CD4-positive, alpha-beta T cell (primary cell): ENCODE measurements at regions not wholly inside any gene's neighbourhood (a gene's known extent, or its start where the extent isn't known, plus 50 kb on each side); places are given as distances from the start of the nearest gene placed in this dataset.
"Not testable (repeated sequence)": the region's sequence is repeated elsewhere in the genome, so short reads cannot be mapped to it uniquely, and the experiment has no call there.

Experiments
- ATAC-seq: fragments of 200-7000 bp; cut with Tn5 transposase; one replicate; pipeline ENCODE4 v1.10.0; 2022; ENCODE audit warnings: mild to moderate bottlenecking; ENCODE audit not compliant: poor library complexity
- CTCF ChIA-PET: fragments of 350-600 bp; sonication (Branson Sonifier 250); formaldehyde crosslinking; loops from one replicate; lab custom pipeline; 2021; ENCODE audit warnings: antibody characterized with exemption, inconsistent platforms; lab: Charles Lee
- POLR2A ChIA-PET: fragments of 350-600 bp; sonication (Branson Sonifier 250); formaldehyde crosslinking; loops from one replicate; lab custom pipeline; 2021; ENCODE audit warnings: antibody characterized with exemption, inconsistent platforms; lab: Charles Lee
- DNase-seq, 14 experiments: peaks; one replicate each; pipeline ENCODE4 v3.0.0-alpha.2; 2013 to 2020; ENCODE audit warnings: mixed read lengths in 2 of 14
- H3K27ac ChIP-seq, 2 donors: one replicate each; pipeline versions ENCODE4 v1.5.1 to v1.7.0; 2013; ENCODE audit warnings: low read length in 2 of 2, low read depth in 1 of 2, mild to moderate bottlenecking in 1 of 2
- H3K27me3 ChIP-seq, 2 experiments: 1 replicate in 1 of 2; 2 replicates in 1 of 2; pipeline versions ENCODE4 v1.6.1 to v1.7.0; 2013; ENCODE audit warnings: low read length in 2 of 2, control low read depth in 1 of 2, mild to moderate bottlenecking in 1 of 2, moderate library complexity in 1 of 2; ENCODE audit not compliant: insufficient read depth in 2 of 2, control insufficient read depth in 1 of 2
- H3K36me3 ChIP-seq: one replicate; pipeline ENCODE4 v1.6.1; 2013; ENCODE audit warnings: low read length, control low read depth; ENCODE audit not compliant: insufficient read depth
- H3K4me1 ChIP-seq: one replicate; pipeline ENCODE4 v1.6.1; 2013; ENCODE audit warnings: low read length, control low read depth; ENCODE audit not compliant: insufficient read depth
- H3K4me3 ChIP-seq: one replicate; pipeline ENCODE4 v1.5.1; 2013; ENCODE audit warnings: mild to moderate bottlenecking, low read length, moderate library complexity
- H3K9me3 ChIP-seq, 2 experiments: 1 replicate in 1 of 2; 2 replicates in 1 of 2; pipeline versions ENCODE4 v1.6.1 to v1.7.0; 2013; ENCODE audit warnings: low read length in 2 of 2, mild to moderate bottlenecking in 2 of 2, control low read depth in 1 of 2, moderate library complexity in 1 of 2; ENCODE audit not compliant: control insufficient read depth in 1 of 2, insufficient read depth in 1 of 2
- H3K27ac Mint-ChIP-seq: one replicate; pipeline ENCODE4 v1.8.0; 2020; ENCODE audit warnings: mixed read lengths
- H3K27me3 Mint-ChIP-seq: one replicate; pipeline ENCODE4 v1.8.0; 2021; ENCODE audit warnings: mixed read lengths
- H3K36me3 Mint-ChIP-seq: one replicate; pipeline ENCODE4 v1.8.0; 2021; ENCODE audit warnings: low read depth, mixed read lengths
- H3K4me1 Mint-ChIP-seq: one replicate; pipeline ENCODE4 v1.8.0; 2021; ENCODE audit warnings: low read depth, mixed read lengths
- H3K4me3 Mint-ChIP-seq: one replicate; pipeline ENCODE4 v1.8.0; 2020; ENCODE audit warnings: mild to moderate bottlenecking, mixed read lengths
- H3K9me3 Mint-ChIP-seq: one replicate; pipeline ENCODE4 v1.8.0; 2020; ENCODE audit warnings: mixed read lengths
- CTCF ChIP-seq: fragments of 200-600 bp; IDR thresholded peaks from one replicate; pipeline ENCODE4 v1.8.0; 2022; ENCODE audit warnings: antibody characterized with exemption, mild to moderate bottlenecking
- intact Hi-C, 2 experiments: fragments of 100-400 bp; cut with DNase I in 1 of 2; cut with micrococcal nuclease in 1 of 2; formaldehyde crosslinking; loops; one replicate each; pipeline versions ENCODE4 v1.15.1 to v1.9.0; 2023 to 2025; cut with DNase I, micrococcal nuclease

GRCh38 chr6:991192-991591, 298.3 kb upstream of the EXOC2 start:
- TF ChIP-seq CTCF: no peak
- Histone ChIP-seq H3K36me3 (no peaks in the 10 kb centered on the region), H3K4me3 (no peak overlapping the region), H3K4me1 (no peaks in the 10 kb centered on the region), H3K9me3 (peaks cover 0 to 5% of the 10 kb centered on the region in 2 experiments), H3K27me3 (peaks cover 3 to 15% of the 10 kb centered on the region in 2 experiments), H3K27ac (no peak overlapping the region)
- ChIA-PET CTCF (no interaction called here), POLR2A (no interaction called here)
- H3K9me3 Mint-ChIP-seq: peaks cover 5% of the 10 kb centered on the region
- no peak overlapping the region for H3K4me3 Mint-ChIP-seq
- intact Hi-C loops: no loop called here
- no peaks in the 10 kb centered on the region for H3K4me1 Mint-ChIP-seq
- no peak overlapping the region for H3K27ac Mint-ChIP-seq
- no peak for ATAC-seq
- H3K36me3 Mint-ChIP-seq: no peaks in the 10 kb centered on the region
- H3K27me3 Mint-ChIP-seq: peaks cover 66% of the 10 kb centered on the region
- no peak for DNase-seq

- Mint-ChIP-seq H3K27me3 (peaks cover 51% of the 10 kb centered on the region), H3K27ac (no peak overlapping the region), H3K9me3 (peaks cover 3% of the 10 kb centered on the region), H3K36me3 (no peaks in the 10 kb centered on the region), H3K4me1 (no peaks in the 10 kb centered on the region), H3K4me3 (no peak overlapping the region)
- Histone ChIP-seq H3K9me3 (no peaks in the 10 kb centered on the region), H3K27me3 (peaks cover 5 to 7% of the 10 kb centered on the region in 2 experiments), H3K4me1 (no peaks in the 10 kb centered on the region), H3K4me3 (no peak overlapping the region), H3K27ac (no peak overlapping the region), H3K36me3 (no peaks in the 10 kb centered on the region)
- intact Hi-C loops: no loop called here
- TF ChIP-seq CTCF: no peak
- no peak for DNase-seq
- ChIA-PET POLR2A (no interaction called here), CTCF (interaction anchor here (1.0 kb wide), 1 partner anchor 15 kb away, joined by 3 read pairs; no protein-coding TSS in a partner anchor)
- no peak for ATAC-seq
Measured at GRCh38 chr6:984031-984430, 291.1 kb upstream of the EXOC2 start.

- peaks cover 29% of the 10 kb centered on the region for H3K27me3 Mint-ChIP-seq
- POLR2A ChIA-PET: no interaction called here
Measured at GRCh38 chr6:978937-979685, 286.2 kb upstream of the EXOC2 start.

GRCh38 chr6:977226-977625, 284.3 kb upstream of the EXOC2 start:
- H3K36me3 ChIP-seq, H3K9me3 Mint-ChIP-seq, H3K36me3 Mint-ChIP-seq, H3K27me3 ChIP-seq, intact Hi-C loops, H3K4me3 ChIP-seq, H3K4me1 Mint-ChIP-seq, DNase-seq, CTCF ChIA-PET, H3K9me3 ChIP-seq, ATAC-seq, H3K4me3 Mint-ChIP-seq, H3K4me1 ChIP-seq, H3K27ac ChIP-seq, H3K27ac Mint-ChIP-seq, POLR2A ChIA-PET: not testable (repeated sequence)
- peaks cover 29% of the 10 kb centered on the region for H3K27me3 Mint-ChIP-seq

More at GRCh38 chr6:978937-979685, 286.2 kb upstream of the EXOC2 start:
- Histone ChIP-seq H3K4me1 (no peaks in the 10 kb centered on the region), H3K4me3 (no peak overlapping the region), H3K9me3 (peaks cover 0 to 9% of the 10 kb centered on the region in 2 experiments), H3K27me3 (peaks cover 0 to 6% of the 10 kb centered on the region in 2 experiments), H3K36me3 (no peaks in the 10 kb centered on the region), H3K27ac (no peak overlapping the region)
- no peaks in the 10 kb centered on the region for H3K4me1 Mint-ChIP-seq
- no peak for TF ChIP-seq CTCF
- H3K27ac Mint-ChIP-seq: no peak overlapping the region
- H3K36me3 Mint-ChIP-seq: no peaks in the 10 kb centered on the region
- H3K4me3 Mint-ChIP-seq: no peak overlapping the region
- CTCF ChIA-PET: no interaction called here
- ATAC-seq (no peak), DNase-seq (no peak)
- intact Hi-C loops: no loop called here
- H3K9me3 Mint-ChIP-seq: peaks cover 8% of the 10 kb centered on the region
